GM21526 (cell line): ENCODE measurements at regions not wholly inside any gene's neighbourhood (a gene's known extent, or its start where the extent isn't known, plus 50 kb on each side); places are given as distances from the start of the nearest gene placed in this dataset.

Source experiments
- ATAC-seq: cut with Tn5 transposase; IDR thresholded peaks from one replicate; pipeline ENCODE4 v1.9.1; 2021; ENCODE audit warnings: moderate library complexity; ENCODE audit not compliant: unreplicated experiment, low FRiP score

- ATAC-seq, result no peak
Observed at GRCh38 chr5:6995115-6995514, 281.9 kb downstream of the TENT4A start.

- no peak for ATAC-seq
Observed at GRCh38 chr5:7000310-7000709, 287.1 kb downstream of the TENT4A start.

GRCh38 chr5:7010591-7010990 is 297.4 kb downstream of the TENT4A start:
- no peak for ATAC-seq

GRCh38 chr5:7012057-7012456 is 298.8 kb downstream of the TENT4A start:
- no peak for ATAC-seq

GRCh38 chr5:7014611-7015010 is 301.4 kb downstream of the TENT4A start:
- ATAC-seq, result no peak

GRCh38 chr5:7015586-7016256 is 302.5 kb downstream of the TENT4A start:
- ATAC-seq, result no peak

- no peak for ATAC-seq
Observed at GRCh38 chr5:7016999-7017747, 303.9 kb downstream of the TENT4A start.

- ATAC-seq, result no peak
Observed at GRCh38 chr5:7018198-7018597, 305.0 kb downstream of the TENT4A start.

GRCh38 chr5:7018601-7019000 is 305.4 kb downstream of the TENT4A start:
- no peak for ATAC-seq

- no peak for ATAC-seq
Observed at GRCh38 chr5:7036192-7036835, 323.1 kb downstream of the TENT4A start.

- ATAC-seq, result no peak
Observed at GRCh38 chr5:7039074-7039473, 325.8 kb downstream of the TENT4A start.

GRCh38 chr5:7040111-7040510 is 326.9 kb downstream of the TENT4A start:
- ATAC-seq, result no peak

- no peak for ATAC-seq
Observed at GRCh38 chr5:7043797-7044196, 330.6 kb downstream of the TENT4A start.

- ATAC-seq, result no peak
Observed at GRCh38 chr5:7047511-7048261, 334.5 kb downstream of the TENT4A start.

GRCh38 chr5:7050986-7051385 is 337.8 kb downstream of the TENT4A start:
- no peak for ATAC-seq

- no peak for ATAC-seq
Observed at GRCh38 chr5:7053125-7053524, 339.9 kb downstream of the TENT4A start.

- no peak for ATAC-seq
Observed at GRCh38 chr5:7053528-7054209, 340.4 kb downstream of the TENT4A start.

GRCh38 chr5:7066471-7067235 is 329.3 kb upstream of the ADCY2 start:
- ATAC-seq, result no peak

- ATAC-seq, result no peak
Observed at GRCh38 chr5:7068156-7068555, 327.8 kb upstream of the ADCY2 start.

GRCh38 chr5:7068899-7069298 is 327.0 kb upstream of the ADCY2 start:
- ATAC-seq, result no peak
